ENCODE measurements at regions not wholly inside any gene's neighbourhood (a gene's known extent, or its start where the extent isn't known, plus 50 kb on each side); places are given as distances from the start of the nearest gene placed in this dataset.

DNA sequence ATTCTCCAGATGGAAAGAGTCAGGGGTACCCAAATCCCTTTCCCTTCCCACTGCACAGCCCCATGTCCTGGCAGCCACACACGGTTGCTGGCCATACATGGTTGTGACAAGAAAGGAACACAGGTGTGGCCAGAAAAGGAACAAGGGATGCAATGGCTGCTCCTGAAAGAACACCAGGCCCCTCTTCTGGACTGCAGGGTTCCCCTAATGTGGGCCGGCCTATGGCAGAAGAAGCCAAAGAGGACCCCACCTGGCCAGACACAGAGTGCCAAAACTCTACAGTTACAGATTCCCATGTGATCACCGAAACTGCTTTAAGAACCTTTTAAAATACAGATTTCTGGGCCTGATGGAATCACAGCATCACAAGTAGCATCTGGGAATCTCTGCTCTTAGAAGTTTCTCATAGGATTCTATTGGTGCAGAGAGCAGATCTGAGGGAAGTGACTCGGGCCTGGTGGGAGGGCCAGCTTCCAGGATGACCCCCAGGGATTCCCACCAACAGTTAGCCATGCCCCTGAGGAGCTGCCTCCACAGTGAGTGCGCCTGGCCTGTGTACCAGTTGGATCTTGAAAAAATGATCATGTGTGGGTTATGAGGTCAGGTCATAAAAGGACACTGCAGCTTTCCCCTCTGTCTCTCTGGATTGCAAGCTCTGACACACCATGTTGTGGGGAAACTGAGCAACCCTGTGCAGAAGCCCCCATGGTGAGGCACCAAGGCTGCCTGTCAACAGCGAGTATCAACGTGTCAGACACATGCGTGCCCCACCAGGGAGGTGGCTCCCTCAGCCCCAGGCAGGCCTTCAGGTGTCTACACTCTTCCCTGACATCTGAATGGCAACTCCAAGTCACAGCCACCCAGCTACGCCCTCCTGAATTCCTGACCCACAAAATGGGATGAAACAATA is 89.6 kb upstream of the LANCL2 start:
- no peak for DNase-seq (ENCODE audit: low read depth, low spot score)
- Histone ChIP-seq H3K36me3 (ENCODE audit: insufficient read depth, low read length) (no peaks in the 10 kb centered on the region), H3K4me3 (no peak overlapping the region), H3K9ac (ENCODE audit: insufficient read length) (no peak overlapping the region), H3K9me3 (ENCODE audit: low read depth, low read length) (no peaks in the 10 kb centered on the region), H3K27ac (no peak overlapping the region)
- TF ChIP-seq EZH2 (IDR thresholded peaks at IDR 0.05) (no peak), FOXP2 (optimal IDR thresholded peaks at IDR 0.05; ENCODE audit: control extremely low read depth, extremely low read length, insufficient read depth) (no peak), POLR2AphosphoS5 (IDR thresholded peaks at IDR 0.05; ENCODE audit: borderline replicate concordance, low read depth, low read length) (no peak)

DNA sequence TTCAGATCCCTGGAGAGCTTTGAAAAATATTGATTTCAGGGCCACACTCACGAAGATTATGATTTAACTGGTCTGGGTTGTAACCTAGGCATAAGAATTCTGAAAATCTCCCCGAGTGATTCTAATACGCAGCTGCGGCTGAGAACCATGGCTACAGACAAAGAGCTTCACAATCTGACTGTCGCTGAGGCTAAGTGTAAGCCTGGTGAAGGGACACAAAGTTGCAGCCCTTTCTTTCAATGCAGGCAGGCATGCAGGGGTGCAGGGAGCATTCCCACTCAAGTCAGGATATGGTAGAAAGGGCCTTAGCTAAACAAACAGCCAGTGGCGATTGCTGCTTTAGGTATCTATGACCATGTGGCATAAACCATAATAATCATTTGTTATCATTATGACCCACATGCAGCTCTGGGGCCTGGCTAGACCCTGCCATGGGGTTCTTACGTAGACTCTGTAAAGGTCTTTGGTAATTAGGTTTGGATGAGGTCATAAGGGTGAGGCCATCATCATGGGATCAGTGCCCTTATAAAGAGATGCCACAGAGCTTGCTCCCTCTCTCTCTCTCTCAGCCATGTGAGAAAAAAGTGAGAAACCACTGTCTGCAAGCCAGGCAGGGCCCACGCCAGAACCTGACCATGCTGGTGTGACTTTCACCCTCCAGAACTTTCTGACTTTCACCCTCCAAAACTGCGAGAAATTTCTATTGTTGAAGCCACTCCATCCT is 88.4 kb upstream of the LANCL2 start:
- H3K36me3 ChIP-seq (ENCODE audit: insufficient read depth, low read length) = no peaks in the 10 kb centered on the region
- H3K9me3 ChIP-seq (ENCODE audit: low read depth, low read length) = no peaks in the 10 kb centered on the region
- H3K27ac ChIP-seq = no peak overlapping the region
- DNase-seq (ENCODE audit: low read depth, low spot score) = no peak
- H3K9ac ChIP-seq (ENCODE audit: insufficient read length) = no peak overlapping the region
- TF ChIP-seq FOXP2 (optimal IDR thresholded peaks at IDR 0.05; ENCODE audit: control extremely low read depth, extremely low read length, insufficient read depth) (no peak), EZH2 (IDR thresholded peaks at IDR 0.05) (no peak), POLR2AphosphoS5 (IDR thresholded peaks at IDR 0.05; ENCODE audit: borderline replicate concordance, low read depth, low read length) (no peak)
- H3K4me3 ChIP-seq = no peak overlapping the region

DNA sequence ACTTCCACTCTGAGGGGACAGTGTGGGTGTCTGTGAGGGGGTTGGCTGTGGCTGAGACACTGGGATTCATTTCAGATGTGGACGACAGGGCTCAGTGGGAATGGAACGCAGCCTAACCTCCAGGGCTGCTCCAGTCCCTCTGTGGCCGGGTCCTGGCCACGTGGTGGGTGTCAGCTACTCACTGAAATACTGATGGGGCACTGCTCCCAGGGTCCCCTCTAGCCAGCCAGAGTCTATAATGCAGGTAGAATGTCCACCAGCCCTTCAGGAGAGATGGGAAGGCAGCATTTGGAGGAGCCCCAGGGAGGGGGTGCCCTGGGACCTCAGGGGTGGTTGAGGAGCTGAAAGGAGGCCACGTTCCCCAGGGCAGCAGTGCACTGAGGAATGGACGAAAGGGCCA is 87.2 kb upstream of the LANCL2 start:
- TF ChIP-seq POLR2AphosphoS5 (IDR thresholded peaks at IDR 0.05; ENCODE audit: borderline replicate concordance, low read depth, low read length) (no peak), EZH2 (IDR thresholded peaks at IDR 0.05) (no peak), FOXP2 (optimal IDR thresholded peaks at IDR 0.05; ENCODE audit: control extremely low read depth, extremely low read length, insufficient read depth) (no peak)
- no peaks in the 10 kb centered on the region for H3K36me3 ChIP-seq (ENCODE audit: insufficient read depth, low read length)
- DNase-seq (ENCODE audit: low read depth, low spot score) = no peak

DNA sequence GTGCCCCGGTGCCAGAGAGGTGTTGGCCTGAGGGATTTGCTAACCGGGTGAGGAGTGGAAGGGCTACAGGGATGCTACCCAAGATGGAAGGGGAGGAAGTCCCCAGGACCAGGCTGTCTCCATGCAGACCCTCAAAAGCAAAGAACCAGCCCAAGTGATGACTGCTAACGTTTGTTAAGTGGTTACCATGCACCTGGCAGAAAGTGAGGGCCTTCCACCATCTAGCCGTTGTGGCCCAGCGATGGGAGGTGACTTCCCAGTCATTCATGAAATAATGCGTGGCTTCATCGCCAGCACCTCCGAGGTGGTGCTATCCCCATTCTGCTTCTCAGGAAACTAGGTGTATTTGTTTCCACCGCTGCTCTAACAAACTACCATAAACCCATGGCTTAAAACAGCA is 86.8 kb upstream of the LANCL2 start:
- Histone ChIP-seq H3K27ac (no peak overlapping the region), H3K4me3 (no peak overlapping the region), H3K9ac (ENCODE audit: insufficient read length) (no peak overlapping the region), H3K9me3 (ENCODE audit: low read depth, low read length) (no peaks in the 10 kb centered on the region), H3K36me3 (ENCODE audit: insufficient read depth, low read length) (no peaks in the 10 kb centered on the region)
- DNase-seq (ENCODE audit: low read depth, low spot score) = no peak
- TF ChIP-seq POLR2AphosphoS5 (IDR thresholded peaks at IDR 0.05; ENCODE audit: borderline replicate concordance, low read depth, low read length) (no peak), FOXP2 (optimal IDR thresholded peaks at IDR 0.05; ENCODE audit: control extremely low read depth, extremely low read length, insufficient read depth) (no peak), EZH2 (IDR thresholded peaks at IDR 0.05) (no peak)

More for the DNA sequence above, 87.2 kb upstream of the LANCL2 start:
- no peaks in the 10 kb centered on the region for H3K9me3 ChIP-seq (ENCODE audit: low read depth, low read length)
- no peak overlapping the region for H3K4me3 ChIP-seq
- no peak overlapping the region for H3K27ac ChIP-seq
- no peak overlapping the region for H3K9ac ChIP-seq (ENCODE audit: insufficient read length)

DNA sequence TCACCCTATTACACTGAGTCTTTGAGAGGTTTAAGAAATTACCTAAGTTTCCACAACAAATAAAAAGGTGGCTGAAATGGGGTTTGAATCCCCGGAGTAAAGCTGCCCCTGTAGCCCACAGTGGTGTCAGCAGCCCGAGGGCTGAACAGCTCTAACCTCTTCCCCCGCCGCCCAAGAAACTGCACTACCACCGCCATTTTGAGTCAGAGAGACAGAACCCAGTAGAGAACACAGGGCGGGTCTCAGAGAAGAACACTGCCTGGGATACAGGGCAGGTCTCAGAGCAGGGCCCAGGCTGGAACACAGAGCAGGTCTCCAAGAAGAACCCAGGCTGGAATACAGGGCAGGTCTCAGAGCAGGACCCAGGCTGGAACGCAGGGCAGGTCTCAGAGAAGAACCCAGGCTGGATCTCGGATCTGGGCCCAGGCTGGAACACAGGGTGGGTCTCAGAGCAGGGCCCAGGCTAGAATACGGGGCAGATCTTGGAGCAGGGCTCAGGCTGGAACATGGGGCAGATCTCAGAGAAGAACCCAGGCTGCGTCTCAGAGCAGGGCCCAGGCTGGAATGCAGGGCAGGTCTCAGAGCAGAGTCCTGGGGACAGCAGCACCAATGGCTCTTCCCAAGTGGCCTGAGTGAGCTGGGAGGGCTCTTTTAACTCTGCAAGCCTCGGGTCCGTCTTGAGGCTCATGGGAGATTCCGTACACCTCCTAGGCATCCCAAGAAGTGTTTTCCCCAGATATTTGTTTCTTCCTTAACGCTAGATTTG is 85.9 kb upstream of the LANCL2 start:
- no peak overlapping the region for H3K27ac ChIP-seq
- H3K9me3 ChIP-seq (ENCODE audit: low read depth, low read length) = no peaks in the 10 kb centered on the region
- H3K36me3 ChIP-seq (ENCODE audit: insufficient read depth, low read length) = no peaks in the 10 kb centered on the region
- no peak for DNase-seq (ENCODE audit: low read depth, low spot score)
- no peak overlapping the region for H3K9ac ChIP-seq (ENCODE audit: insufficient read length)
- TF ChIP-seq EZH2 (IDR thresholded peaks at IDR 0.05) = no peak
- no peak for TF ChIP-seq POLR2AphosphoS5 (IDR thresholded peaks at IDR 0.05; ENCODE audit: borderline replicate concordance, low read depth, low read length)
- no peak for TF ChIP-seq FOXP2 (optimal IDR thresholded peaks at IDR 0.05; ENCODE audit: control extremely low read depth, extremely low read length, insufficient read depth)
- no peak overlapping the region for H3K4me3 ChIP-seq

DNA sequence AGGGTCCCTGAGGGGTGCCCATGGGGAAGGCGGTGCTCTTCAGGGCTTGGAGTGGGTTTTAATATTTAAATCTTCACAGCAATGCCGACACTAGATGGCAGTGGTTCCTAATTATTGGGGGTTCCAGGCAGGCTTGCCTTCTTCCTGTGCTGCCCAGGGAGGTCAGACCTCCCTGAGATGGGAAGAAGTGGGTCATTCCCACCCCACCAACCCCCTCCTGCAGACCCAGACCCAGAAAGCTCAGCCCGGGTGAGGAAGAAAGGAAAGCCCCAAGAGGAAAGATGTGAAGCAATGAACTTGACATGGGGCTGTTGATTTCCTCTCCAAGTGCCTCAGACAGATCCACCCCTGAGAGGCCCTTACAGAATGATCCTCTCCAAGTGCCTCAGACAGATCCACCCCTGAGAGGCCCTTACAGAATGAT is 85.1 kb upstream of the LANCL2 start:
- Histone ChIP-seq H3K9me3 (ENCODE audit: low read depth, low read length) (no peaks in the 10 kb centered on the region), H3K27ac (no peak overlapping the region), H3K4me3 (no peak overlapping the region), H3K9ac (ENCODE audit: insufficient read length) (no peak overlapping the region), H3K36me3 (ENCODE audit: insufficient read depth, low read length) (no peaks in the 10 kb centered on the region)
- TF ChIP-seq FOXP2 (optimal IDR thresholded peaks at IDR 0.05; ENCODE audit: control extremely low read depth, extremely low read length, insufficient read depth) (no peak), EZH2 (IDR thresholded peaks at IDR 0.05) (no peak), POLR2AphosphoS5 (IDR thresholded peaks at IDR 0.05; ENCODE audit: borderline replicate concordance, low read depth, low read length) (no peak)
- DNase-seq (ENCODE audit: low read depth, low spot score) = peak; percentile 55

DNA sequence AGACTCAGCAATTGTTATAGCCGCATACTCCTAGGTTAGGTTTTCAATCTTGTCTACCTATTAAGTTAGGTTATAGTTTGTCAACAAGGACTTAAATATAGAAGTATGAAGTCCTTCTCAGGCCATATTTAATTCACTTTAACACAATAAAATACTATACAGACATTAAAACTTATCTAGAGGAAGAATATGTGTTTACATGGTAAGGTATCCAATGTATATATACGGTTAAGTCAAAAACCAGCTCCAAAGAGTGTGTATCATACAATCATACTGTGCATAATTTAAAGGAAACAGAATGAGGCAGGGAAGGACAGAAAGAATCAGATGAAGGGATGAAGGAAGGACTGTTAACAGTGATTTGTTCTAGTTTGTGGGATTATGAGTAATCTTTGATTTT is 79.5 kb upstream of the LANCL2 start:
- Histone ChIP-seq H3K27ac (no peak overlapping the region), H3K4me3 (no peak overlapping the region), H3K9me3 (ENCODE audit: low read depth, low read length) (no peaks in the 10 kb centered on the region), H3K36me3 (ENCODE audit: insufficient read depth, low read length) (no peaks in the 10 kb centered on the region), H3K9ac (ENCODE audit: insufficient read length) (no peak overlapping the region)
- no peak for DNase-seq (ENCODE audit: low read depth, low spot score)
- TF ChIP-seq FOXP2 (optimal IDR thresholded peaks at IDR 0.05; ENCODE audit: control extremely low read depth, extremely low read length, insufficient read depth) (no peak), POLR2AphosphoS5 (IDR thresholded peaks at IDR 0.05; ENCODE audit: borderline replicate concordance, low read depth, low read length) (no peak), EZH2 (IDR thresholded peaks at IDR 0.05) (no peak)

DNA sequence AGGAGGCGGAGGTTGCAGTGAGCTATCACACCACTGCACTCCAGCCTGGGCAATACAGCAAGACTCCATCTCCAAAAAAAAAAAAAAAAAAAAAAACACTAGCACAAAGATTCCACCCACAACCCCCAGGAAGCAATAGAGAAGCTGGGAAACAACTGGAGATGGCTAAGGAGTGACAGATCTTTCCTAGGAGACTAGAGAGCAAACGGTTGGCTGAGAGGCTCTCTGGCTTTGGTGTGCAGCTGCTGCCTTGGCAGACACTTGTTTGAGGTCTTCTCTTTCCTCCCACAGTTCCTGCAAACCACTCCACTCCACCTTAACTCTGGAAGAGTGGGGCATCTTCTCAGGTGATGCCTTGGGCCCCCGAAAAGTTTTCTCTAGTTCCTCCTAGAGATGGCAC is 78.5 kb upstream of the LANCL2 start:
- H3K4me3 ChIP-seq = no peak overlapping the region
- DNase-seq (ENCODE audit: low read depth, low spot score) = no peak
- TF ChIP-seq FOXP2 (optimal IDR thresholded peaks at IDR 0.05; ENCODE audit: control extremely low read depth, extremely low read length, insufficient read depth) (no peak), POLR2AphosphoS5 (IDR thresholded peaks at IDR 0.05; ENCODE audit: borderline replicate concordance, low read depth, low read length) (no peak), EZH2 (IDR thresholded peaks at IDR 0.05) (no peak)
- H3K9me3 ChIP-seq (ENCODE audit: low read depth, low read length) = no peaks in the 10 kb centered on the region
- H3K27ac ChIP-seq = no peak overlapping the region
- no peaks in the 10 kb centered on the region for H3K36me3 ChIP-seq (ENCODE audit: insufficient read depth, low read length)
- no peak overlapping the region for H3K9ac ChIP-seq (ENCODE audit: insufficient read length)

Measured in SK-N-MC (cell line).